ENCODE measurements at regions not wholly inside any gene's neighbourhood (a gene's known extent, or its start where the extent isn't known, plus 50 kb on each side); places are given as distances from the start of the nearest gene placed in this dataset.

GRCh38 chr6:25042036-25042521, 106.3 kb upstream of the RIPOR2 start:
- Histone ChIP-seq H3K14ac (replicated peaks; ENCODE audit: low read depth, low read length) (no peak overlapping the region), H3K4ac (ENCODE audit: low read depth, low read length) (no peak overlapping the region), H2BK15ac (ENCODE audit: low read depth, low read length) (no peak overlapping the region), H3K4me2 (ENCODE audit: low read depth, low read length) (no peak overlapping the region), H3K18ac (ENCODE audit: low read depth, low read length) (no peak overlapping the region), H3K23ac (ENCODE audit: low read depth, low read length) (no peak overlapping the region), H3K36me3 (ENCODE audit: control insufficient read depth, insufficient read depth, low read length) (no peaks in the 10 kb centered on the region), H3K27ac (ENCODE audit: insufficient read depth, low read length) (no peak overlapping the region), H2AFZ (replicated peaks; ENCODE audit: low read length, poor library complexity) (no peak overlapping the region), H3K56ac (ENCODE audit: extremely low read depth, insufficient read depth, low read length) (no peak overlapping the region), H3K4me3 (ENCODE audit: insufficient read depth, low read depth, low read length) (no peak overlapping the region), H3K9me1 (ENCODE audit: insufficient read depth, low read length) (peaks cover 4% of the 10 kb centered on the region; the same call in 1 of the 2 replicates), H3K4me1 (ENCODE audit: control insufficient read depth, insufficient read depth, low read length) (peaks cover 4% of the 10 kb centered on the region; the same call in 1 of the 2 replicates), H3K9me3 (ENCODE audit: control insufficient read depth, insufficient read depth, low read length) (no peaks in the 10 kb centered on the region), H2BK5ac (ENCODE audit: low read depth, low read length, poor library complexity, severe bottlenecking) (no peak overlapping the region), H2BK120ac (ENCODE audit: low read depth, low read length) (no peak overlapping the region), H2AK5ac (ENCODE audit: low read depth, low read length) (0 out of 2 replicates have a peak overlapping the region, but pooled peaks have one; percentile 15), H3K27me3 (ENCODE audit: control insufficient read depth, insufficient read depth, low read length) (no peaks in the 10 kb centered on the region), H4K8ac (ENCODE audit: low read depth in 2 of 2, low read length in 2 of 2) (no peak overlapping the region), H3K9ac (ENCODE audit: low read depth, low read length) (no peak overlapping the region), H2AK9ac (replicated peaks; ENCODE audit: low read depth, low read length, poor library complexity) (no peak overlapping the region), H4K20me1 (ENCODE audit: insufficient read depth, low read length) (no peaks in the 10 kb centered on the region), H4K5ac (ENCODE audit: low read depth, low read length) (no peak overlapping the region), H4K91ac (ENCODE audit: insufficient read depth, low read depth, low read length) (no peak overlapping the region), H3K79me1 (ENCODE audit: low read depth in 1 of 2, low read length in 2 of 2) (no peaks in the 10 kb centered on the region), H2BK20ac (ENCODE audit: low read depth, low read length) (no peak overlapping the region)
- ATAC-seq (ENCODE audit: low read depth) (no peak), DNase-seq (no peak)
- in situ Hi-C loops (cut with MboI; ENCODE audit: low sequenced_read_pairs) (no loop called here), intact Hi-C loops (cut with micrococcal nuclease) (no loop called here), dilution Hi-C loops (cut with HindIII; ENCODE audit: low sequenced_read_pairs, unreplicated experiment) (no loop called here)
- BruUV-seq (replicated peaks), result no TSS peak
- CTCF ChIA-PET, result interaction anchor here (0.7 kb wide), 1 partner anchor 131 kb away, joined by 3 read pairs; no protein-coding TSS in a partner anchor
- TF ChIP-seq SMC3 (IDR thresholded peaks at IDR 0.05; ENCODE audit: low read depth, low read length) (no peak), MAZ (IDR thresholded peaks at IDR 0.05; ENCODE audit: borderline replicate concordance, low read depth, low read length) (no peak), NFE2L2 (IDR thresholded peaks at IDR 0.05; ENCODE audit: low read depth, low read length) (no peak), CEBPB (IDR thresholded peaks at IDR 0.05; ENCODE audit: low read depth, low read length) (no peak), MAFK (IDR thresholded peaks at IDR 0.05; ENCODE audit: low read depth, low read length) (no peak), MXI1 (IDR thresholded peaks at IDR 0.05; ENCODE audit: borderline replicate concordance, low read depth, low read length) (no peak), POLR2A (IDR thresholded peaks at IDR 0.05; ENCODE audit: low read depth, low read length) (no peak)
- TF ChIP-seq, protein P1, sequence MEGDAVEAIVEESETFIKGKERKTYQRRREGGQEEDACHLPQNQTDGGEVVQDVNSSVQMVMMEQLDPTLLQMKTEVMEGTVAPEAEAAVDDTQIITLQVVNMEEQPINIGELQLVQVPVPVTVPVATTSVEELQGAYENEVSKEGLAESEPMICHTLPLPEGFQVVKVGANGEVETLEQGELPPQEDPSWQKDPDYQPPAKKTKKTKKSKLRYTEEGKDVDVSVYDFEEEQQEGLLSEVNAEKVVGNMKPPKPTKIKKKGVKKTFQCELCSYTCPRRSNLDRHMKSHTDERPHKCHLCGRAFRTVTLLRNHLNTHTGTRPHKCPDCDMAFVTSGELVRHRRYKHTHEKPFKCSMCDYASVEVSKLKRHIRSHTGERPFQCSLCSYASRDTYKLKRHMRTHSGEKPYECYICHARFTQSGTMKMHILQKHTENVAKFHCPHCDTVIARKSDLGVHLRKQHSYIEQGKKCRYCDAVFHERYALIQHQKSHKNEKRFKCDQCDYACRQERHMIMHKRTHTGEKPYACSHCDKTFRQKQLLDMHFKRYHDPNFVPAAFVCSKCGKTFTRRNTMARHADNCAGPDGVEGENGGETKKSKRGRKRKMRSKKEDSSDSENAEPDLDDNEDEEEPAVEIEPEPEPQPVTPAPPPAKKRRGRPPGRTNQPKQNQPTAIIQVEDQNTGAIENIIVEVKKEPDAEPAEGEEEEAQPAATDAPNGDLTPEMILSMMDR (conservative IDR thresholded peaks at IDR 0.05; ENCODE audit: low read depth, low read length), result no peak
- TF ChIP-seq, protein P2, sequence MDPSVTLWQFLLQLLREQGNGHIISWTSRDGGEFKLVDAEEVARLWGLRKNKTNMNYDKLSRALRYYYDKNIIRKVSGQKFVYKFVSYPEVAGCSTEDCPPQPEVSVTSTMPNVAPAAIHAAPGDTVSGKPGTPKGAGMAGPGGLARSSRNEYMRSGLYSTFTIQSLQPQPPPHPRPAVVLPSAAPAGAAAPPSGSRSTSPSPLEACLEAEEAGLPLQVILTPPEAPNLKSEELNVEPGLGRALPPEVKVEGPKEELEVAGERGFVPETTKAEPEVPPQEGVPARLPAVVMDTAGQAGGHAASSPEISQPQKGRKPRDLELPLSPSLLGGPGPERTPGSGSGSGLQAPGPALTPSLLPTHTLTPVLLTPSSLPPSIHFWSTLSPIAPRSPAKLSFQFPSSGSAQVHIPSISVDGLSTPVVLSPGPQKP (IDR thresholded peaks at IDR 0.05; ENCODE audit: borderline replicate concordance, low read depth, low read length), result no peak
- TF ChIP-seq, protein P3, sequence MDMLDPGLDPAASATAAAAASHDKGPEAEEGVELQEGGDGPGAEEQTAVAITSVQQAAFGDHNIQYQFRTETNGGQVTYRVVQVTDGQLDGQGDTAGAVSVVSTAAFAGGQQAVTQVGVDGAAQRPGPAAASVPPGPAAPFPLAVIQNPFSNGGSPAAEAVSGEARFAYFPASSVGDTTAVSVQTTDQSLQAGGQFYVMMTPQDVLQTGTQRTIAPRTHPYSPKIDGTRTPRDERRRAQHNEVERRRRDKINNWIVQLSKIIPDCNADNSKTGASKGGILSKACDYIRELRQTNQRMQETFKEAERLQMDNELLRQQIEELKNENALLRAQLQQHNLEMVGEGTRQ (IDR thresholded peaks at IDR 0.05; ENCODE audit: low read depth, low read length), result no peak
- POLR2A ChIA-PET (ENCODE audit: unreplicated experiment), result no interaction called here
- WGBS, 2 experiments (ENCODE audit: extremely low coverage in 2 of 2, insufficient read length in 1 of 2), result 80% methylated on average over 1 of the region's 13 CpGs; no CpG with 5 or more reads in 1 of the 2 experiments

Data from IMR-90 (cell line).